H1 (cell line): ENCODE measurements at regions not wholly inside any gene's neighbourhood (a gene's known extent, or its start where the extent isn't known, plus 50 kb on each side); places are given as distances from the start of the nearest gene placed in this dataset.

ENCODE experiments used
- CBX8 ChIP-seq: fragments of 300-800, 300-1000 bp; sonication (generic); IDR thresholded peaks from 2 replicates; pipeline ENCODE4 v1.7.1; 2016; ENCODE audit warnings: low read depth, low read length, borderline replicate concordance
- CEBPB ChIP-seq: IDR thresholded peaks from 2 replicates; pipeline ENCODE4 v1.6.1; 2012; ENCODE audit warnings: low read depth, low read length
- CHD7 ChIP-seq: fragments of 300-600 bp; sonication (generic); IDR thresholded peaks from 2 replicates; pipeline ENCODE4 v1.7.1; 2012; ENCODE audit warnings: low read length, moderate library complexity, mild to moderate bottlenecking, inconsistent platforms; ENCODE audit not compliant: insufficient replicate concordance
- CTBP2 ChIP-seq: IDR thresholded peaks from 2 replicates; pipeline ENCODE4 v1.7.0; 2011; ENCODE audit warnings: borderline replicate concordance, mild to moderate bottlenecking, moderate library complexity, mixed read lengths, low read length; ENCODE audit not compliant: insufficient read depth, insufficient read length
- E2F6 ChIP-seq: IDR thresholded peaks from 2 replicates; pipeline ENCODE4 v1.6.1; 2012; ENCODE audit warnings: inconsistent platforms
- MAFK ChIP-seq: IDR thresholded peaks from 2 replicates; pipeline ENCODE4 v1.6.1; 2012; ENCODE audit warnings: low read depth, mild to moderate bottlenecking, improper control_type of control experiment, low read length
- NANOG ChIP-seq: IDR thresholded peaks from 2 replicates; pipeline ENCODE4 v1.6.1; 2011; ENCODE audit warnings: low read length, low read depth, mild to moderate bottlenecking, inconsistent platforms; ENCODE audit not compliant: insufficient read depth, poor library complexity, severe bottlenecking
- POLR2AphosphoS5 ChIP-seq: IDR thresholded peaks from 2 replicates; pipeline ENCODE4 v1.6.1; 2011; ENCODE audit warnings: low read depth, low read length
- SRF ChIP-seq: IDR thresholded peaks from 2 replicates; pipeline ENCODE4 v1.6.1; 2011; ENCODE audit warnings: mild to moderate bottlenecking, low read depth, low read length, moderate library complexity
- TAF7 ChIP-seq: optimal IDR thresholded peaks from 2 replicates; pipeline ENCODE3; 2011; ENCODE audit warnings: low read depth, mild to moderate bottlenecking, inconsistent platforms, low read length, moderate library complexity, borderline replicate concordance
- YY1 ChIP-seq: IDR thresholded peaks from 2 replicates; pipeline ENCODE4 v1.6.1; 2011; ENCODE audit warnings: low read depth, mild to moderate bottlenecking, low read length

DNA sequence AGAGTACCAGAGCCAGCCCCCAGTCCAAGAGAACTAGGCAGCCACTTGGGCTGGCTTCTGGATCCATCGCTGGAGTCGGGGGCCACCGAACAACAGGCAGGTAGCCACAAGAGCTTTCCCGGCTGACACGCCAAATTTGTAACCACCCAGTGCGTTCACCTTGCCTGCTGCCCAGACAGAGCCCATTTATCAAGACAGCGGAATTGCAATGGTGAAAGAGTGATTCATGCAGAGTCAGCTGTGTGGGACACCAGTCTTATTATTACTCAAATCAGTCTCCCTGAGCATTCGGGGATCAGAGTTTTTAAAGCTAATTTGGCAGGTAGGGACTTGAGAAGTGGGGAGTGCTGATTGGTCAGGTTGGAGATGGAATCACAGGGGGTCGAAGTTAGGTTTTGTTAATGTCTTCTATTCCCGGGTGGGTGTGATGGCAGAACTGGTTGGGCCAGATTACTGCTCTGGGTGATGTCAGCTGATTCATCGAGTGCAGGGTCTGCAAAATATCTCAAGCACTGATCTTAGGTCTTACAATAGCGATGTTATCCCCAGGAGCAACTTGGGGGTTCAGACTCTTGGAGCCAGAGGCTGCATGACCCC is 64.3 kb downstream of the PDE6H start (continued):
- TF ChIP-seq TAF7 (no peak), CBX8 (no peak), CHD7 (no peak), SRF (no peak), POLR2AphosphoS5 (no peak), YY1 (no peak), CEBPB (no peak), CTBP2 (no peak), NANOG (no peak), E2F6 (no peak), MAFK (no peak)
